ENCODE measurements at regions not wholly inside any gene's neighbourhood (a gene's known extent, or its start where the extent isn't known, plus 50 kb on each side); places are given as distances from the start of the nearest gene placed in this dataset.

DNA sequence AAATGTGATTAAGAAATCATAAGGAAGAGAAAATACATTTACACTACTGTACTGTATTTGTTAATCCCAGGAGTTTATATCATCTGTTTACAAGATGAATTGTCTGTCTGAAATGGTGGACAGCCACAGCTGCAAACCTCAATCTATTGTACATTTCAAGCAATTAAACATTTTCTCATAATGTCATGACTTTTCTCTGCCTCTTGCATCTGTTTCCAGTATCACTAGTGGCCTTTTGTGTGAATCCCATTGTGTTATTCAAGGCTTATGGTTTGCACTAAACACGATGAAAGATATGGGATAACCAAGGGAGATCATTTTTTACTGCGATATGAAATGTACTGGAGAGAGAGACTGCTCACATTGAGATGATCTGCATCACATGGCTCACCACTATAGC is 200.2 kb upstream of the LRRN1 start:
- CTCF ChIA-PET: no interaction called here
- no peak for DNase-seq
- H3K4me1 Mint-ChIP-seq: no peaks in the 10 kb centered on the region
- no peak for ATAC-seq
- H3K36me3 Mint-ChIP-seq: no peaks in the 10 kb centered on the region
- no peaks in the 10 kb centered on the region for H3K27me3 Mint-ChIP-seq
- H3K27ac Mint-ChIP-seq: no peak overlapping the region
- no peak overlapping the region for H3K4me3 Mint-ChIP-seq
- peaks cover 2% of the 10 kb centered on the region for H3K9me3 Mint-ChIP-seq (ENCODE audit: low read depth)

DNA sequence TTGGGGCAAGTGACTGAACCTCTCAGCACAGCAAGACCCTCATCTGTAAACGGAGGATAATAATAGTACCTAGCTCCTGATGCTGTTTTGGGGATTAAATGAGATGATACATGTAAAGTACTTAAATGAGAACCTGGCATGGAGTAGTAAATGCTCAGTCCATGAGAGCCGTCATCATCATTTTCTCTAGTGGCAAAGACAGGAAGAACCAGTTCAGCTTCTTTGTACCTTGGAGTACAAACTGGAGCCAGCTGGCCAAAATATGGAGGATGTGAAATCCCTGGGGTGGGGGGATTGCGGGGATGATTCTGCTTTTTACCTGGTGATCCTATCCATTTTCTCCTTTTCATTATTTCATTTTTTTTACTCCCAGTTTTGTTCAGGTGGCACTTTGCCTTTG is 204.2 kb upstream of the LRRN1 start:
- no peaks in the 10 kb centered on the region for H3K9me3 Mint-ChIP-seq (ENCODE audit: low read depth)
- DNase-seq (no peak), ATAC-seq (no peak)
- no peak overlapping the region for H3K4me3 Mint-ChIP-seq
- no peaks in the 10 kb centered on the region for H3K4me1 Mint-ChIP-seq
- no peaks in the 10 kb centered on the region for H3K27me3 Mint-ChIP-seq
- CTCF ChIA-PET: no interaction called here
- H3K27ac Mint-ChIP-seq: no peak overlapping the region
- no peaks in the 10 kb centered on the region for H3K36me3 Mint-ChIP-seq

DNA sequence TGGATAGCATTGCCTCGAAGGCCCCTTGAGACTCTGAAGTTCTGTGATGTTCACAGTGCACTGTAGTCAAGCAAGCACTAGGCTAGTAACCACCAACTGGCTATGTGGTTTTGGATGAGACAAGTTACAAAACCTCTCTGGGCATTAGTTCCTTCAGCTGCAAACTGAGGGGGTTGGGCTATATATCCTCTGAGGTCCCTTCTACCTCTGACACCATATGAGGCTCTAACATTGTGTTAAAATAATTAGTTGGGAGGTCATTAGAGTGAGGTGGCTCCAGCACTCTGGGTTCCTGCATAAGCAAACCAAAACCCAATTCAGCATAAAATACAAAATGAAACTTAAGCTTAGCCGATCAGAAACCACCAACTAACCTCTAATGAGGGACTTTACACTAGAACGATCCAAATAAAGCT is 209.5 kb upstream of the LRRN1 start:
- H3K27me3 Mint-ChIP-seq: no peaks in the 10 kb centered on the region
- CTCF ChIA-PET: no interaction called here
- no peaks in the 10 kb centered on the region for H3K4me1 Mint-ChIP-seq
- no peaks in the 10 kb centered on the region for H3K9me3 Mint-ChIP-seq (ENCODE audit: low read depth)
- no peak for ATAC-seq
- DNase-seq: no peak
- no peak overlapping the region for H3K4me3 Mint-ChIP-seq
- H3K36me3 Mint-ChIP-seq: no peaks in the 10 kb centered on the region
- H3K27ac Mint-ChIP-seq: no peak overlapping the region

DNA sequence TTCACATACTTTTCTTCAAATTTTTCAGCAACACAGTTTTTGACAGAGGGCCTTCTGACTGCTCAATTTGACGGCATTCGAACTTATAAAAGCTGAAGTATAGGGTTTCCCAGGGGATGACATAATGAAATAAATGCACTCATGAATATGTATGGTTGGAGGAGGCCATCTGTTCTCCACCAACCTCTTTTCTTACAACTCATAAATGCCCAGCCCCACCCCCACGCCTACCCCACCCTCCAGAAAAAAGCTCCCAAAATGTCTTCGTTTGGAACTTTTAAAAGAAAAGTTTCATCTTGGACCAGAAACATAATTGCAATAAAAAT is 211.6 kb upstream of the LRRN1 start:
- Mint-ChIP-seq H3K27ac (no peak overlapping the region), H3K27me3 (no peaks in the 10 kb centered on the region), H3K4me3 (no peak overlapping the region), H3K9me3 (ENCODE audit: low read depth) (no peaks in the 10 kb centered on the region), H3K36me3 (no peaks in the 10 kb centered on the region), H3K4me1 (no peaks in the 10 kb centered on the region)
- ATAC-seq (no peak), DNase-seq (no peak)
- CTCF ChIA-PET: no interaction called here

DNA sequence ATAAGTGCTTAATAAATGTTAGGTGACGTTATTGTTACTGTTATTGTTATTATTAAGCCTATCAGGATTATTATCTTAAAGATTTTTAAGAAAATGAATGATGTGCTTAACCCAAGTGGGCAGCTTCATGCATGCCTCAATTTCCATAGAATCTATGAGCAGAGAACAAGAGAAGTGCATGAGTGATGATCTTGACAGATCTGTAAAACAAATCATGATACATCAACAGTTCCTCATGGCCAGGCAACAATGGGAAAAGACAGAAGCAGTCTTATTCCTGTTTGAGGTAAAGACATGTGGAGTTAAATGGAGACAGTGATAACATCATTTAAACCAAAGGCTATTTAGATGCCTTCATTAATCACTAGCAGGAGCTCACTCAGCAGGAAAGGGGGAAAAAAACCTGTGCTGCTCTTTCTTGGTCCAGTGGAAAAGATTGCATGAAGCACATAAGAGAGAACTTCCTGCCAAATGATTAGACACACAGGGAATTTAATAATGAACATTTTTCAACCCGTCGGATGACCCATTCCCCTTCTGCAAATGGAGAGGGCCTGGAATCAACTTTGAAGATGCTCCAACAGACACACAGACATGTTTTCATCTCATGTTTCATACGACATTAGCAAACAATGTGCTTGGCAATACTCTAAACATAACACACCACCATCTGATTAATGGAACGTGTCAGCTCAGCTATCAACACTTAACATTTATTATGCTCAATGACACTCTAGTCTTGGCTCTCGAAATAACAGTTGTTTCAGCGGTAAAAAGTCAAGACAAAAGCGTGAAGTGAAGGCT is 212.2 kb upstream of the LRRN1 start:
- no peak for ATAC-seq
- no peak for DNase-seq
- Mint-ChIP-seq H3K36me3 (no peaks in the 10 kb centered on the region), H3K4me1 (no peaks in the 10 kb centered on the region), H3K4me3 (no peak overlapping the region), H3K9me3 (ENCODE audit: low read depth) (no peaks in the 10 kb centered on the region), H3K27me3 (no peaks in the 10 kb centered on the region), H3K27ac (no peak overlapping the region)
- CTCF ChIA-PET: no interaction called here

DNA sequence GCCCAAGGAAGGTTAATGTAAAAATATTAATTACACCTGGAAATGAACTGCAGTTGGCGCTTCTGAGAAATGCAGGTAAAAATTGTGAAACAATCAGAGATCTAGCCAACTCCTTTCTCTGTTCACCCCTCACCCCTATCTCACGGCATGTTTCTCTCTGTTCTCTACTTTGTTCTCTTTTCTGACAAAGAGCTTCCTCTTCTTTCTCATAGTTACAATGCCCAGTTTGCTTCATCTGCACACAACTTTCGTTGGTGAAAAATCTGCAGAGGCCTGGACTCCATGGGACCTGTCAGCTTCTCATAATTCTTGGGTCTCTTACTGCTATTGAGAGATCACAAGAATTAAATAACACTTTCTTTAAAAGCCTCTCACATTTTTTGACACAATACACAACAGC is 212.9 kb upstream of the LRRN1 start:
- H3K27ac Mint-ChIP-seq: no peak overlapping the region
- ATAC-seq: no peak
- H3K27me3 Mint-ChIP-seq: no peaks in the 10 kb centered on the region
- H3K4me1 Mint-ChIP-seq: no peaks in the 10 kb centered on the region
- CTCF ChIA-PET: no interaction called here
- no peak for DNase-seq
- H3K36me3 Mint-ChIP-seq: no peaks in the 10 kb centered on the region
- no peak overlapping the region for H3K4me3 Mint-ChIP-seq
- no peaks in the 10 kb centered on the region for H3K9me3 Mint-ChIP-seq (ENCODE audit: low read depth)

DNA sequence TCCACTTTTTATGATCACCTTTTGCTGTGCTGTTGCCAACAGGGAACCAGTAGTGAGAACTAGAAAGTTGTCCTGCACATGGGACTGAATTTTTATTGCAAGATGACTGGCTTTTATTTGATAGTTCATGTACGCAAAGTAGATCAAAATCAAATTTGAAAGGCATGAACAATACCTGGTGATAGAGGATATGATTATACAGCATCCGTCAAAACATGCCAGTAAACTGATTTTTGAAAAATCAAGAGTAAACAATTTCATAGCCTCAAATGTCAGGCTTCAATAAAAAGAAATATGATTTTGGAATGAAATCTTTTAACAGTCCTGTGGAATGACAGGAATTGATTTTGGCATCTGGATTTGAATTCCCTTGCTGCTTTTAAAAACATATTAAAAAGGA is 219.6 kb upstream of the LRRN1 start:
- no peaks in the 10 kb centered on the region for H3K27me3 Mint-ChIP-seq
- H3K9me3 Mint-ChIP-seq (ENCODE audit: low read depth): no peaks in the 10 kb centered on the region
- DNase-seq: no peak
- no peak for ATAC-seq
- no peak overlapping the region for H3K27ac Mint-ChIP-seq
- no peaks in the 10 kb centered on the region for H3K36me3 Mint-ChIP-seq
- no peak overlapping the region for H3K4me3 Mint-ChIP-seq
- CTCF ChIA-PET: no interaction called here
- H3K4me1 Mint-ChIP-seq: no peaks in the 10 kb centered on the region

DNA sequence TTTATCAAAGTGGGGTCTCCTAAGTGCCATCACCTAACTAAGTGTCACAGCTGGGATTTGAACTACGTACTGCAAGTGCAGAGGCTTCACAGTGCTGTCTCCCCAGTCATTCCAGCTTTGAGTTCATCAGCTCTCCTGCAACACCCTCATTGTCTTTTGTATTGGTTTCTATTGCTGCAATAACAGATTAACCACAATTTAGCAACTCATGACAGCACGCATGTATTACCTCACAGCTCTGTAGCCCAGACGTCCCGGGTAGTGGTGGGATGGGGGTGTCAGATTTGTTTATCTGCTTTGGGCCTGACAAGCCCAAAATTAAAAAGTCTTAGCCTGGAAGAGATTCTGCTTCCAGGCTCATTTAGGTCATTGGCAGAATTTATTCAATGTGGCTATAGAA is 220.5 kb upstream of the LRRN1 start:
- H3K36me3 Mint-ChIP-seq: no peaks in the 10 kb centered on the region
- no peak overlapping the region for H3K4me3 Mint-ChIP-seq
- CTCF ChIA-PET: no interaction called here
- H3K27ac Mint-ChIP-seq: no peak overlapping the region
- no peak for ATAC-seq
- H3K4me1 Mint-ChIP-seq: no peaks in the 10 kb centered on the region
- H3K27me3 Mint-ChIP-seq: no peaks in the 10 kb centered on the region
- DNase-seq: no peak
- no peaks in the 10 kb centered on the region for H3K9me3 Mint-ChIP-seq (ENCODE audit: low read depth)

DNA sequence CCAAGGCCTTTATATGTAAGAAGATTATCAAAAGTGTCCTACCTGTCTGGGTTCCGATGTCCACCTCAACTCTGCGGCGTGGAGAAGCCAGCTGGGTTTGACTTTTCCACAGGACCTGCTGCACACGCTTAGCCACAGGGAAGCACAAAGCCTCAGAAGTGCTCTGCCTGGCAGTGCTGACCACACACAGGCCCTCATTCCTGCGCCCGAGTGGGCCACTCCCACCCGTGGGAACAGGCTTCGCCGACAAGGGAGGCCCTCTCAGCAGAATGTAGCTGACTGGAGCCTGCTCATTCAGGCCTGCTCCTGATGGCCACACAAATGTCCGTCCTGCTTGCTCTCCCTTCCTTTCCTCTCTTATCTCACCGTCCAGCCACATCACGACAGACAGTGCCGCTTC is 221.4 kb upstream of the LRRN1 start:
- Mint-ChIP-seq H3K27ac (no peak overlapping the region), H3K9me3 (ENCODE audit: low read depth) (no peaks in the 10 kb centered on the region), H3K4me3 (no peak overlapping the region), H3K36me3 (no peaks in the 10 kb centered on the region), H3K27me3 (no peaks in the 10 kb centered on the region), H3K4me1 (no peaks in the 10 kb centered on the region)
- CTCF ChIA-PET: no interaction called here
- DNase-seq: no peak
- ATAC-seq: no peak

DNA sequence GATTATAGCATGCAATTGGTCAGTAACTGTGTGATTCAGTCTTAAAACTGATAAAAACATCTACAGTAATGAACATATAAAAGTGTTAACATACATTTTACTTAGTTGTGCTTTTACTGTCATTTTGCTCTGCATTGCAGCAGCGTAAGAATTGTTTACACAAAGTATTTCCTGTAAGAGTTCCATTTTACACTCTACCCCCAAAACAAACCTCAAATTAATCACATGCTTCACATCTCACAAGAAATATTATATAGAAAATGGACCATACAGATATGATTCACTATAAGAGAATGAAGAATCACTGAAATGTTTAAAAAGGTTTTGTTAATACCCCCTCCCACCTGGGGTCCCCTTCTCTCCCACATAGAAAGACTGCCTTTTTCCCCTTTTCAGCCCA is 225.9 kb upstream of the LRRN1 start:
- no peak overlapping the region for H3K27ac Mint-ChIP-seq
- no peak overlapping the region for H3K4me3 Mint-ChIP-seq
- no peak for DNase-seq
- no peak for ATAC-seq
- no peaks in the 10 kb centered on the region for H3K27me3 Mint-ChIP-seq
- CTCF ChIA-PET: no interaction called here
- H3K4me1 Mint-ChIP-seq: no peaks in the 10 kb centered on the region
- H3K9me3 Mint-ChIP-seq (ENCODE audit: low read depth): no peaks in the 10 kb centered on the region
- H3K36me3 Mint-ChIP-seq: no peaks in the 10 kb centered on the region

DNA sequence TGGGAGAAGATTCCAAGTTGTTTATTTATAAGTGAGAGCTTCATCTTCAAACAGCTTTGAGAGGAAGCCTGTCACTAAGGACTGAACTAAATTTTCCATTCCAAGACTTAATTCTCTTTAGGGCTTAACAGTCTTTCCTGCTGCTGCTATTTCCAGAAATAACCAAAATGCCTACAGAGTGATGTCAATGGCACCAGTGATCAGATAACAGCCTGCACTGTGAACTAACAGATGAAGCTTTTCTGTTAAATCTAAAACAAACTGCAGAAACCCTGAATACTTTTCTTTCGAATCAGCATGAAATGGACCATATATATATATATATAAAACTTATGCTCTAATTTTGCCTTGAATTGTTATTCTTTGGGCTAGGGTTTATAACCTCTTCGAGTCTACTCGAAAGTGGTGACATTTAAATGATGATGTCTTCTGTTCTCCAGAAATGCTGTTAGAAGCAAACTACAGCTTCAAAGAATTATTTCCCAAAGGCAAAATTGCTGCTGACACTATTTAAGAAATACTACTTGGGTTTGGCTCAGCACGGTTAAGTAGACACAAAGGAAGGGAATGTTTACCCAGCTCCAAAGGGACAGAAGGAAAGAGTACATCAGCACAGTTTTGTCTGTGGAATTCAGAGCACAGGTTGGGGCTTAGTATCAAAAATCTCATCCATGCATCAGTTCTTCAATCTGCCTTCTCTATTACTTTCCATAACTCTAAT is 238.5 kb upstream of the LRRN1 start:
- DNase-seq (no peak), ATAC-seq (no peak)
- Mint-ChIP-seq H3K27ac (no peak overlapping the region), H3K4me1 (no peaks in the 10 kb centered on the region), H3K9me3 (ENCODE audit: low read depth) (peaks cover 2% of the 10 kb centered on the region), H3K27me3 (no peaks in the 10 kb centered on the region), H3K36me3 (no peaks in the 10 kb centered on the region), H3K4me3 (no peak overlapping the region)
- CTCF ChIA-PET: no interaction called here

DNA sequence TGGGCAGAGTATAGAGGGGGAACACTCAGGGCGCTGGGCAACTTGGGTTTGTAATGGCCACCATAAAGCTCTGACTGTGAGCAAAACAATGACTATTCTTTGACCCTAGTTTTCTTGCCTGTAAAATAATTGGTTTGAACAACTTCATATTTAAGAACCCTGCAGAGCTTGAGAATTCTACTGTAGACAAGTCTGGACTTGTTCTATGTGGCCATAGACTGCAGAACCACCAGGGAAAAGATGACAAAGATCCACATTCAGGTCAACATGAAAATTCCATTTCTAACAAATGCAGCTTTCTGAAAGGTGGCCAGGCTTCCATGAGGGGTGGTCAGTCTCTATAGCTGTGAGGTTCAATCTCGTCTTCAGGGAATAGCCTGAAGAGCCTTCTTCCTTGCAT is 239.4 kb upstream of the LRRN1 start:
- Mint-ChIP-seq H3K4me1 (no peaks in the 10 kb centered on the region), H3K36me3 (no peaks in the 10 kb centered on the region), H3K4me3 (no peak overlapping the region), H3K27ac (no peak overlapping the region), H3K9me3 (ENCODE audit: low read depth) (no peaks in the 10 kb centered on the region), H3K27me3 (no peaks in the 10 kb centered on the region)
- ATAC-seq (no peak), DNase-seq (no peak)
- CTCF ChIA-PET: no interaction called here

DNA sequence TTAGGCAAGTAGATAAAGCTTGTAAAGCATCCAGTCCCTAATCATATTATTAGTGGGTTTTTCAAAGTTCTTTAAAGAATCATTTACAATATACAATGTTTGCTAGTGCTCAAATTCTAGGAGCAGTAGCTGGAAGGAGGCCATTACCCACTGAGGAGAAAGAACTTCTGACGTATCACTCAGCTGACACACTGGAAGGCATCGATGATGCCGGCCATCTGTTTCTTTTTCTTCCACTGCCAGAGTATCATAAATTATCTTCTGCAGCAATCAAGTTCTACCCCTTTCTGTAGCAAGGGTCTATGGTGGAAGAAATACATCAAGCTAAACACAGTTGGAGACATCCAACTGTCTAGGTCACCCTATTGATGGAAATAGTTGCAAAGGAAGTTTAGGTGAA is 243.2 kb upstream of the LRRN1 start:
- Mint-ChIP-seq H3K4me3 (no peak overlapping the region), H3K9me3 (ENCODE audit: low read depth) (no peaks in the 10 kb centered on the region), H3K4me1 (no peaks in the 10 kb centered on the region), H3K27ac (no peak overlapping the region), H3K36me3 (no peaks in the 10 kb centered on the region), H3K27me3 (no peaks in the 10 kb centered on the region)
- ATAC-seq: no peak
- CTCF ChIA-PET: no interaction called here
- DNase-seq: no peak

DNA sequence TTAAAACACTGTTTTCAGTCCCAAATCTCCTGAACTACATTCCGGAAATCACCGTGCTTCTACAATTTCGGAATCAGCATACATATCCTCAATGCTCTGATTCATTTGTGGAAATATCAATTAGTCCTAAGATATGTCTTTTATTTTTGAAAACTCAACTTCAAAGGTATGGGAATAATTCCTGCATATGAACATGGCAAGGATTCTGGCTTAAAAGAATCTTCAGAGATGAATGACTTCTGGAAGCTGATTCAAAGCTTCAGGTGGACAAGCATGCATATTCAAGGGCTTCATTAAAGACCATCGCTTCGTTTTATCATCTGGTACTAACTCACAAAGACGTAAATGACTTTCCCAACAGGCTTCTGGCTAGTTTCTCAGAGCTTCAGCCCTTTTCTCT is 246.0 kb upstream of the LRRN1 start:
- no peaks in the 10 kb centered on the region for H3K27me3 Mint-ChIP-seq
- DNase-seq: no peak
- H3K4me1 Mint-ChIP-seq: no peaks in the 10 kb centered on the region
- no peak for ATAC-seq
- H3K36me3 Mint-ChIP-seq: no peaks in the 10 kb centered on the region
- no peak overlapping the region for H3K4me3 Mint-ChIP-seq
- CTCF ChIA-PET: no interaction called here
- H3K27ac Mint-ChIP-seq: no peak overlapping the region
- H3K9me3 Mint-ChIP-seq (ENCODE audit: low read depth): no peaks in the 10 kb centered on the region

DNA sequence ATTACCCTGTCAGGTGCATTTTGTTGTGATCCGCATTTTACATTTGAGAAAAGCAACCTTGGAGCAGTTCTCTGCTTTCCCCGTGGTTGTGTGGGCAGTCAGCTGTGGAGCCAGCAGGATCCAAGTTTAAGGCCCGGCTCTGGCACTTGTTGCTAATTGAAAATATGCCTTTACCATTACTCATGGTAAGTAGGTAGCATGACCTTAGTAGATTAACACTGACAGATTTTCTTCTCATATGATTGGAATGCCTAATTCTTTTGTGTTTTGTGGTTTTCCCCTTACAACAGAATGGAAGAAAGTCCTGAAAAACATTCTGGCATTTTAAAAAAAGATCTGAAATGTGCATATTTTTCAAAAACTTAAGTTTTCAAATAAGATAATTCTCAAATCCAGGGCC is 246.5 kb upstream of the LRRN1 start:
- Mint-ChIP-seq H3K36me3 (no peaks in the 10 kb centered on the region), H3K4me3 (no peak overlapping the region), H3K27ac (no peak overlapping the region), H3K27me3 (no peaks in the 10 kb centered on the region), H3K4me1 (no peaks in the 10 kb centered on the region), H3K9me3 (ENCODE audit: low read depth) (no peaks in the 10 kb centered on the region)
- DNase-seq (no peak), ATAC-seq (no peak)
- CTCF ChIA-PET: no interaction called here

Measured in activated CD8-positive, alpha-beta memory T cell treated with anti-CD3 and anti-CD28 coated beads, Interleukin-2, amount 10 ng/mL, durations not matched to agents 7 days and 5 days (primary cell).